ENCODE measurements at regions not wholly inside any gene's neighbourhood (a gene's known extent, or its start where the extent isn't known, plus 50 kb on each side); places are given as distances from the start of the nearest gene placed in this dataset.
"Not testable (repeated sequence)": the region's sequence is repeated elsewhere in the genome, so short reads cannot be mapped to it uniquely, and the experiment has no call there.

GRCh38 chr3:48101301-48101650 is 85.1 kb upstream of the MAP4 start:
- H3K27me3 ChIP-seq (ENCODE audit: control insufficient read depth, insufficient read depth, low read length); H3K36me3 ChIP-seq (ENCODE audit: control insufficient read depth, insufficient read depth, low read length); H3K4me3 ChIP-seq (ENCODE audit: low read depth, low read length); DNase-seq (ENCODE audit: low read depth): not testable (repeated sequence)

- DNase-seq (ENCODE audit: low read depth) = no peak
- Histone ChIP-seq H3K27me3 (ENCODE audit: control insufficient read depth, insufficient read depth, low read length) (no peaks in the 10 kb centered on the region), H3K4me3 (ENCODE audit: low read depth, low read length) (no peak overlapping the region), H3K36me3 (ENCODE audit: control insufficient read depth, insufficient read depth, low read length) (no peaks in the 10 kb centered on the region)
- TF ChIP-seq CTCF (IDR thresholded peaks at IDR 0.05; ENCODE audit: insufficient read depth, low read length, poor library complexity, severe bottlenecking) = no peak
Observed at GRCh38 chr3:48092270-48092669, 76.1 kb upstream of the MAP4 start.

GRCh38 chr3:48090166-48090939 is 74.1 kb upstream of the MAP4 start:
- Histone ChIP-seq H3K36me3 (ENCODE audit: control insufficient read depth, insufficient read depth, low read length) (no peaks in the 10 kb centered on the region), H3K27me3 (ENCODE audit: control insufficient read depth, insufficient read depth, low read length) (no peaks in the 10 kb centered on the region), H3K4me3 (ENCODE audit: low read depth, low read length) (no peak overlapping the region)
- no peak for DNase-seq (ENCODE audit: low read depth)
- no peak for TF ChIP-seq CTCF (IDR thresholded peaks at IDR 0.05; ENCODE audit: insufficient read depth, low read length, poor library complexity, severe bottlenecking)

- DNase-seq (ENCODE audit: low read depth) = peak; percentile 85
- peak overlapping the region; percentile 93 for H3K4me3 ChIP-seq (ENCODE audit: low read depth, low read length)
Observed at GRCh38 chr3:48088749-48089466, 72.7 kb upstream of the MAP4 start.

GRCh38 chr3:48088056-48088748 is 72.0 kb upstream of the MAP4 start:
- peak overlapping the region; percentile 93 for H3K4me3 ChIP-seq (ENCODE audit: low read depth, low read length)
- no peaks in the 10 kb centered on the region for H3K36me3 ChIP-seq (ENCODE audit: control insufficient read depth, insufficient read depth, low read length)
- H3K27me3 ChIP-seq (ENCODE audit: control insufficient read depth, insufficient read depth, low read length) = no peaks in the 10 kb centered on the region
- no peak for DNase-seq (ENCODE audit: low read depth)
- no peak for TF ChIP-seq CTCF (IDR thresholded peaks at IDR 0.05; ENCODE audit: insufficient read depth, low read length, poor library complexity, severe bottlenecking)

More at GRCh38 chr3:48088749-48089466, 72.7 kb upstream of the MAP4 start:
- Histone ChIP-seq H3K36me3 (ENCODE audit: control insufficient read depth, insufficient read depth, low read length) (no peaks in the 10 kb centered on the region), H3K27me3 (ENCODE audit: control insufficient read depth, insufficient read depth, low read length) (no peaks in the 10 kb centered on the region)
- TF ChIP-seq CTCF (IDR thresholded peaks at IDR 0.05; ENCODE audit: insufficient read depth, low read length, poor library complexity, severe bottlenecking) = no peak

GRCh38 chr3:48086705-48087104 is 70.5 kb upstream of the MAP4 start:
- TF ChIP-seq CTCF (IDR thresholded peaks at IDR 0.05; ENCODE audit: insufficient read depth, low read length, poor library complexity, severe bottlenecking) = no peak
- no peaks in the 10 kb centered on the region for H3K36me3 ChIP-seq (ENCODE audit: control insufficient read depth, insufficient read depth, low read length)
- no peak overlapping the region for H3K4me3 ChIP-seq (ENCODE audit: low read depth, low read length)
- H3K27me3 ChIP-seq (ENCODE audit: control insufficient read depth, insufficient read depth, low read length) = no peaks in the 10 kb centered on the region
- no peak for DNase-seq (ENCODE audit: low read depth)
